Adipose tissue (tissue), 3 donors: ENCODE measurements at regions not wholly inside any gene's neighbourhood (a gene's known extent, or its start where the extent isn't known, plus 50 kb on each side); places are given as distances from the start of the nearest gene placed in this dataset.
A peak's percentile ranks its signal among the peaks of the same experiment; 100 is the strongest.

Source experiments
- H3K27ac ChIP-seq: one replicate; pipeline ENCODE4 v1.5.1; 2013; ENCODE audit warnings: low read depth, low read length
- WGBS, 3 donors: extraction: QIAGEN DNeasy Blood & Tissue Kit; methylation state at CpG; one replicate each; pipeline ENCODE4 v1.1.7; 2013; 5-methylcytosine and 5-hydroxymethylcytosine counted together
- donor health status: healthy with polysubstance abuse.
- donor health status: Bipolar disorder and iron deficiency.
- donor health status: healthy.

DNA sequence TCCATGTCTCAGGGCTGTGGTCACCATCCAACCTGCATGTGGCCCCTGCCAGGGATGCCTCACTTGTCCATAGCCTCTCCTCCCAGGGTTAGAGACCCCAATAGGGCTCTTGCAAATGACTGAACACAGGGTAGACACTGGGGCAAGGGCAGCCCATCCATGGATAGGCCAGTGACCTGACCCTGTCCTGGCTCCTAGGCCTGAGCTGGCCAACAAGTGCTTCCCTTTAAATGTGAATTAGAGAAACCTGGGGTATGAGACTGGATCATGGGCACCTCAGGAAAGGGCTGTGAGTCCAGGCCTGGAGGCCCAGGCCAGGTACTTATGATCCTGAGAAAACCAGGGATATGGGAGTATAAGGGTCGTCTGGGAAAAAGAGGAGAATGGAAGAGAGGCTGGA, 64.5 kb downstream of the COPS8 start:
- no peak overlapping the region for H3K27ac ChIP-seq
- WGBS, 3 donors = 69 to 95% (median 90%) methylated on average over 1 of the region's 1 CpG

DNA sequence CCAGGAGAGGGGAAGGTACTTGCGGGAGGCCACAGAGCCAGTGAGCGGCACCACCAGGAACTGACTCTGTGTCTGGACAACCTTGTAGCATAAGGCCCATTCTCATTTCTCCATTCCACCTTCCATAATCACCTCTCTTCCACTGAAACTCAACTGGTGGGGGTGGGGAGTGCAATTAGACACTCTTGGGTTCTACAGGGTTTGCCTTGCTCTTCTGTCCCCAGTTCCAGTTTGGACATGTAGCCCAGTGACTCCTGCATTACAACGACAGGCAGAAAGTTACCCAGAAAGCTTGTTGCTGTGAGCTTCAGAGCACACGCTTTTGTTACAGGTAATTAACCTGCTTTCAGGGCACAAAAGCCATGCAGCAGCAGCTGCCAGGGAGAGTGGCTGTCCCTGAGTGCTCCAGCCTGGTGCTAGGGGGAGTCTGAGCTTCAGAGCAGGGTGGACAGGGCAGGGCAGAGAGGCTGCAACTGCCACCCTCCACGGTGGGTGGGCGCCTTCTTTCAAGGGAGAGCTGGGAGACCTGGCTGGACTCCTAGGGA, 65.2 kb downstream of the COPS8 start:
- H3K27ac ChIP-seq = no peak overlapping the region
- 83 to 94% (median 93%) methylated on average over 6 of the region's 6 CpGs for WGBS, 3 donors

DNA sequence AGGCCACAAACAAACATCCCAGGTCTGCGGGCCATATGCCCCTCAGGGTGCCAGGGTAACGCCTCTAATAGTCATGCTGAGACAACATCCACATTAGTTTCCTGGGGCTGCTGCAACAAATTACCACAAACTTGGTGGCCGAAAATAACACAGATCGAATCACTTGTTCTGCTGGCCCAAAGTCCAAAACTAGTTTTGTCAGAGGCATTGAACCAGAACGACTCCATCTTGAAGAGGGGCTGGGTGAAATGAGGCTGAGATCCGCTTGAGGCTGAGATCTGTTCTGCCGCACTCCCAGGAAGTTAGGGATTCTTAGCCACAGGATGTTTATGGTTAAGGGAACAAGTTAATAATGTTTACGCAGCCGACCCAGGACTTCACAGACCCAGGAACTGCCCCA, 66.7 kb downstream of the COPS8 start:
- no peak overlapping the region for H3K27ac ChIP-seq
- 67 to 87% (median 86%) methylated on average over 9 of the region's 9 CpGs for WGBS, 3 donors

DNA sequence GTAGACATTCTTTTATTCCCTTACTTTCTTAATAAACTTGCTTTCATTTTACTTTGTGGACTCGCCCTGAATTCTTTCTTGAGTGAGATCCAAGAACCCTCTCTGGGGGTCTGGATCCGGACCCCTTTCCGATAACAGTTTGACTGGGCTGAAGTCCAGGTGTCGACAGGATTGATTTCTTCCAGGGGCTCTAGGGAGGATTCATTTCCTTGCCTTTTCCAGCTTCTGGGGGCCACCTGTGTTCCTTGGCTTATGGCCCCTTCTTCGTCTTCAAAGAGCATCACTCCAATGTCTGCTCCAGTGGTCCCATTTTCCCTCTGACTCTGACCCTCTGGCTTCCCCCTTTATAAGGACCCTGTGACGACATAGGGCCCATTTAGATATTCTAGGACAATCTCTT, 67.5 kb downstream of the COPS8 start:
- WGBS, 3 donors = 70 to 75% (median 71%) methylated on average over 6 of the region's 6 CpGs

DNA sequence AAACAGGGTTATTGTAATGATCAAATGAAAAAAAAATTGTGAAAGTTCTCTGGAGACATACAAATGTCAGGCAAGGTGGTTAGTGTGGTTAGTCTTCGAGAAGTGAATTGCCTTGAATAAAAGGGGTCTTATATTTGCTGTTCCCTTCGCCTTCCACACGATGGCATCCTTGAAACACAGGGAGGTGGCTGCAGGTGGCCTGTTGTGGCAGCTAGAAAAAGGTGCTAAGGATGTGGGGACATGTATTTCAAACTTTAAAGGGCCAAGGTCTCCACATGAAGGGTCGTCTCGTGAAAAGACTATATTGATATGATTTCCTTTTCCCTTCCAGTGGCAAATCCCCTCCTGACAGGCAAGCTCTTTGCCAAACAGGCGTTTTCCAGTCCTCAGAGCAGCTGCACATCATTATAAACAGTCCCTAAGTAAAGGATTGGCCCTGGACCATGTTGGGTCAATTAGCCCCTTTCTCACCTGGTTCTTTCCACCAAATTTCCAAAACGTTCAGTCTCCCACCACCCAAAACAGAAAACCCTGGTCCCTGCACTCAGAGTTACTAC, 68.5 kb downstream of the COPS8 start:
- H3K27ac ChIP-seq = no peak overlapping the region
- 24 to 44% (median 40%) methylated on average over 7 of the region's 7 CpGs for WGBS, 3 donors

More for the DNA sequence above, 67.5 kb downstream of the COPS8 start:
- no peak overlapping the region for H3K27ac ChIP-seq

DNA sequence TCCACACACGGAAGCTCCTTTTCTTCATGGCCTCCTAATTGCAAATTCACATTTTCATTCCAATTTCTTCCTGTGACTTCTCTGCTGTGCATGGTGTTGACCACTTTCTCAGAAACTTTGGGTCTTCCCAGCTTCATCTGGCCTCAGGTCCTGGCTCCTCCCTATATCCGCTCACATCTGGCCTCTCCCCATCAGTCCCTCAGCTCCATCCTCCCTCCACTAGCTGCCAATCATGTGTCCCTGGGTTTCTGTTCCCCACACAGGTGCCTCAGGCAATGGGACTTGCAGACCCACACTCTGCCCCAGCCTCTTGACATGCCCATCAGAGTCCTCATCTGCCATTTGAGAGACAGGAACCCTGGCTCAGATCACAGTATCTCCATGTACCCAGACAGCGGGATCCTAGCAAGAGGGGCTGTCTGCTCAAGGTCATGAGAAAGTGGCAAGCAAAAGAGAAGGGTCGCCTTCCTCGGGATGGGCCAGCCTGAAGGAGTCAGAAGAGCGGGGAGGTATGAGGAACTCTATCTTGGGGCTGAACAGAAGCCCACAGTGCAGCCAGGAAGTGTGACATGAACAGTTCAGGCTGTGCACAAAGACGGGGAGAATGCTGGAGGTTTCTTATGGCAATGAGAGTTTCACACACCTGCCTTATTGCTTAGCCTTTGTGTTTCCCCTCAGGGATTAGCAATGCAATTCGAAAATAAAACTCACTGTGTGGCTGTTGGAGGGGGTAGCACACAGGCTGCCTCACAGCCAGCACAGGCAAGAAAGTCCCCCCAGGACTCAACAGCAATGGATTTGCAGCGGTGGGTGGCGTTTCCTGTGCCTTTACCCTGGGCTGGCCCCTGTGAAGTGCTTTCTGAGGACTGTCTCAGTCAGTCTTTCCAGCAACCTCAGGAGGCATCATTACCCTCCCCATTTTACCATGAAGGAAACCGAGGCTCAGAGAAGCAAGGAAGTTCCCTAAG, 69.5 kb downstream of the COPS8 start:
- H3K27ac ChIP-seq = no peak overlapping the region

DNA sequence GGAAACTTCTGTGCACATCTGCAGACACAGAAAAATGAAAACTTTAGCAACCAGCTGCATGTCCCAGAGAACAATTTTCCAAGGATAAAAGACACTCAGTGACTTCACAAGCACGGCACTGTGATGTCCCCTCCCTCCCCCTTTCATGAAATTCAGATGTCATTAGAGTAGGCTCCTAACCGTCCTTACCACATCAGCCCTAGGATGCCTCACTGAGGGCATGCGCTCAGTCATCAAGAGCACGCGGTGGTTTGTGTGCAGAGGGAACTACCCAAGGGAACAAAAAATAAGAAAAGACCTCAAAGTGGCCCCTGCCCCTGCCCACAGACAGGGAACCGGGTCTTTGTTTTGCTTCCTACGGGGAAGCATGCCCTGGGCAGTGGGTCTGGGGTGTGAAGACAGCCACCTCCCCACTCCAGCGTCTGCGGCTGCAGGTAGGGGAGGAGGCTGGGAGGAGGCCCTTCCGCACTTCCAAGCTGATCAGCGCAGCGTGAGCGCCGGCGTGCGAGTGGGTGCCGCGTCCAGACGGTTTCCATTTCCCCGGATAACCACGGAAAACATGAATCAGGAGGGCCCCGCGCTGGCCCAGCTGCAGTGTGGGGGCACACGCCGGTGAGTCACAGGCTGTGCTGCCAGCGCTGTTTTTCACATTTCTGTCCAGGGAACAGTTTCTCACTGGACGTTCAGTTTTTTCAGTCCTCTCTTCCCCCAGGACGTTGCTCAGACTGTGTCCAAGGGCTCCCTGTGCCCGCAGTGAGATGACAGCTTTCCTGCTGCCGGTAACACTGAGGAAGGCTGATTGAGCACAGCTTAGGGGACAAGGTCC, 70.6 kb downstream of the COPS8 start:
- H3K27ac ChIP-seq = no peak overlapping the region
- 47 to 55% (median 53%) methylated on average over 30 of the region's 30 CpGs for WGBS, 3 donors

More for the DNA sequence above, 69.5 kb downstream of the COPS8 start:
- 66 to 81% (median 77%) methylated on average over 11 of the region's 11 CpGs for WGBS, 3 donors

DNA sequence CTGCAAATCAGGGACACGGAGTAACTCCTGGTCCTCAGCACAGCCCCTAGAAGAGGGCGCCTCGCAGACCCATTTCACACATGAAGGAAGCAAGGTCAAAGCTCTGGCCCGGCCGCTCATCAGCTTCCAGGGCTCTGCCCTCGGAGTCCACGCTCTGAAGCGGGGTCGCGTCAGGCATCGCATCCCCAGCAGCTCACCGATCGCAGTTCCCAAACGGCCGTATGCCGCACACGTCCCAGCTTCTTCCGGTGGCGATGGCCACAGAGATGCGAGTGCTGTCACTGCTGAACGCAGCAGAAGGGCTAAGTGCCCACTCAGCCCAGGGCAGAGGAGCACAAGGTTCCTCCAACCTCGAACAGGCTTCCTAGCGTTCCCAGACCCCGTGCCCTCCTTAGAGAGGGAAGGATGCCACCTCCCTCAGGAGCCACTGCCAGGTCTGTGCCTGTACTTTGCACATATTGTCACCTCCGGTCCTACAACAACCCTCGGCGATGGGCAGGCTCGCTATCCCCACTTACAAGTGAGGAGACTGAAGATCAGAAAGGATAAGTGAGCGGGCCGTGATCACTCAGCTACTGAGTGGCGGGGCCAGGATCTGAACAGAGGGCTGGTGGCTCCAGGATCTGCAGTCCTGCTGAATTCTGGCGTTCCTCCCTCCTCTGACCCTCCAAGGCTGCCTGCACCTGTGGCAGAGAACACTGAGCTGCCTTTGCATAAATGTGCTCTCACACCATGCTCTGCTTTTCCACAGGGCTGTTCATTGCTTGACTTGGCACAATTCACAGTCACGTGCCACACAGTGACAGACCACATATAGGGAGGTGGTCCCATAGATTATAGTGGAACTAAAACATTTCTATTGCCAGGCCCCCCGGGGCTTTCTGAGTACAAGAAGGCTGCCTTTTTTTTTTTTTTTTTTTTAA, 71.4 kb downstream of the COPS8 start:
- WGBS, 3 donors = 82 to 89% (median 85%) methylated on average over 34 of the region's 34 CpGs
- H3K27ac ChIP-seq = no peak overlapping the region

DNA sequence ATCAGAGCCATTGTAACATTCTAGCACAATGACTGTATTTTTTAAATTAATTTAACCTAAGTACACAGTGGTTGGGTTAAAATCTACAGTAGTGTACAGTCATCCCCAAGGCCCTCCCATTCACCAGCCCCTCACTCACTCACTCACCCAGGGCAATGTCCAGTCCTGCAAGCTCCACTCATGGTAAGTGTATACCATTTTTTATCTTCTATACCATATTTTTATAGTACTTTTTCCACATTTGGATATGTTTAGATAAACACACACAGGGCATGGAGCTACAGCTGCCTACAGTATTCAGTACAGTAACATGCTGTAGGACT, 72.1 kb downstream of the COPS8 start:
- no peak overlapping the region for H3K27ac ChIP-seq

DNA sequence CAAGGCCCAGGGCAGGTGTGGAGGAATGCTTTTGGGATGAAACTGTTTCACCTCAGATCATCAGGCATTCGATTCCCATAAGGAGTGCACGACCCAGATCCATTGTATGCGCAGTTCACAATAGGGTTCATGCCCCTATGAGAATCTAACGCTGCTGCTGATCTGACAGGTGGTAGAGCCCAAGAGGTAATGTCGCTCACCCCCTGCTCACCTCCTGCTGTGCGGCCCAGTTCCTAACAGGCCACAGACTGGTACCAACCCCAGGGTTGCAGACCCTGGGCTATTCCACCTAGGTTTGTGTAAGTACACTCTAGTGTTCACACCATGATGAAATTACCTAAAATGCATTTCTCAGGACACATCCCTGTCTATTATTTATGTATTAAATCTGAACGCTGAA, 72.5 kb downstream of the COPS8 start:
- 87 to 96% (median 92%) methylated on average over 7 of the region's 7 CpGs for WGBS, 3 donors
- H3K27ac ChIP-seq = no peak overlapping the region

DNA sequence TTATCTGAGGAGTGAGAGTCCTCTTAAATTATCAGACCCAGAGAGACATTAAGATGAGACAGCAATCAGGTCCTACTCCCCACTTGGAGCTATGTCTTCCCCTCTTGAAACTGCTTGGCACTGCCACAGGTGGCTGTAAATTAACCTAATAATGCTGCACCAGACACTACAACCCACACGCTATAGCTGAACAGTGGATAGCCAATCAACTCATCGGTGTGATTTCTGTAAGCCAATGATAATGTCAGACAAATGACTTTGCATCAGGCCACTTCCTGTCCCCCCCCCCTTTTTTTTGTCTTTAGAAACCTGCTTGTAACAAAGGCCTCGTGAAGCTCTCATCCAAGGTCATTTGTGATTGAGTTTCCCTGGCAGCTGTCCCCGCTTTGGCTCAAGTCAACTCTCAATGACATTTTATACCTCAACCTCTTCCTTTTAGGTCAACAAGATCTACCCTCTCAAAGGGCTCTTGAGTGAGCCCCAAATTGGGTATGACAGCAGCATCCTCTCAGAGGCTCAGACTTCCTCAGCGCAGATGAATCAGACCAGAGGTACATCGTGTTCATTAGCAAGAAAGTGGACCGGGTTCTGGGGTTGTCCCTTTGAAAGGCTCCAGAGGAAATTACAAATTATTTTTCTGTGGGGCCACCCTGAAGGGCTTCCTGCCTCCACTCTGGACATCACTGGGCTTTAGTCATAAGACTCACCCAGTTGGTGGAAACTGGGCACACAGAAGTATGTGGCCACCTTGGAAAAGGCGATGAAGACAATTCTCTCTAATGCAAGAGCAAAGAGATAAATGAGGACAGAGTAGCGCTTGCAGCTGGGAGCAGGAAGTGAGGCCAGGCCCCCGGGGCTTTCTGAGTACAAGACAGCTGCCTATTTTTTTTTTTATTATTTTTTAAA, 73.6 kb downstream of the COPS8 start:
- H3K27ac ChIP-seq = peak overlapping the region; percentile 51
- WGBS, 3 donors = 65 to 76% (median 68%) methylated on average over 10 of the region's 10 CpGs

DNA sequence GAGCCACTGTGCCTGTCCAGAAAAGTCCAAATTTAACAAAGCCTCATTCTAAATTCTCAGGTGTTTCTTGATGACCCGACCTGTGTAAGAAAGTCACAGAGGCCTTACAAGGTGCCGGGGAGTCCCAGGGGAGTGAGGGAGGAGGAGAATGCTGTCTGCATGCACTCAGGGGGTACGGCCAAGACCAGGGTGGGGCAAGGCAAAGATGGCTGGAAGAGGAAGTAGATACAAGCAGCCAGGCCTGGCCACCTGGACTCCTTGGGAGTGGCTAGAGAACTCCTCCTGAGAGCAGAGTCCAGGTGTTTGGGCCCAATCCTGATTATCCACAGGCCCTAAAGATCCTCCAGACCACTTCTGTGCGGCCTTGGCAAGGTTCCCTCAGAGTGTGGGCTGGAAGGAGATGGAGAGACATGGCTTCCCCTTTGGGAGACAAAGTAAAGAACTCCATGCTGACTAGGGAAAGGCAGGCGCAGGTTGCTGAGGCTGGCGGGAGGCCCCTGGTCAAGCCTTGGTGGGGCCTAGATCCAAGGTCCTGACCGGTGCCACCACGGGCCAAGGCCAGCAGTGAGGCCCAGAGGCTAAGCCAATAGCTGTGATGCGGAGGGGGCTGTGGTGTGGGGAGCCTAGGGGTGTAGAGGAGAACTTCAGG, 74.7 kb downstream of the COPS8 start:
- no peak overlapping the region for H3K27ac ChIP-seq
- WGBS, 3 donors = 79 to 90% (median 80%) methylated on average over 9 of the region's 9 CpGs

DNA sequence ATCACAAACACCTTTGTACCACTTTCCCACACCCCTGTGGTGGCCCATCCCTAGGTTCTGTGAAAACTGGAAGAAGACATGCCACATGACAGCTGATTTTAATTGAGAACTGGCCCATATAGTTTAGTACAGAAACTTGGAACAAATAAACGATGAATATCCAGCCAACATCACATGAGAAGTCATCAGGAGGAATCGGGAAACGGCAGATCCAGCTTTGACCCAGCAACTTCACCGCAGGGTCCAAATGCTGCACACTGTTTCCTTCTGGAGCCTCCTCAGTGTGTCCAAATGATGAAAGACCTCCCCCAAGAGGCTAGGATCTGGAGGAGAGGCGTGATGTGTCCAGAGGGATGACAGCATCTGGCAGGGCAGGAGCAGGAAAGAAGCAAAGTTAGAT, 75.5 kb downstream of the COPS8 start:
- H3K27ac ChIP-seq = no peak overlapping the region
- WGBS, 3 donors = 63 to 76% (median 68%) methylated on average over 5 of the region's 5 CpGs

DNA sequence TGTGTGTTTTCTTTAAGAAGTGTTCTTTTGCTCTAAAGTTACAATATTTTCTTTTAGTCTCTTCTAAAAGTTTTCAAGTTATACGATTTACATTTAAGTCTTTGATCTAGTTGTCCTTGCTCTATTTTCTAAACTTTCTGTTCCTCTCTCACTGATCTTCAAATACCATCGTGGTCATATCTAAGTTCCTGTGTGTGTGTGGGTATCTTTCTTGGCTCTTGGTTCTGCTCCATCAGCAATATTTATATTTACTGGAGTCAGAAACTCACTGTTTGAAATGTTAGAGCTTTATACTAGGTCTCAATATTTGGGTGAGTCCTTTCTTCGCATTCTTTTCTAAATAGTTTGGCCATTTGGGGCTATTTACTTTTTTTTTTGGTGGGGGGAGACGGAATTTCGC, 77.3 kb downstream of the COPS8 start:
- 77 to 85% (median 85%) methylated on average over 5 of the region's 5 CpGs for WGBS, 3 donors

DNA sequence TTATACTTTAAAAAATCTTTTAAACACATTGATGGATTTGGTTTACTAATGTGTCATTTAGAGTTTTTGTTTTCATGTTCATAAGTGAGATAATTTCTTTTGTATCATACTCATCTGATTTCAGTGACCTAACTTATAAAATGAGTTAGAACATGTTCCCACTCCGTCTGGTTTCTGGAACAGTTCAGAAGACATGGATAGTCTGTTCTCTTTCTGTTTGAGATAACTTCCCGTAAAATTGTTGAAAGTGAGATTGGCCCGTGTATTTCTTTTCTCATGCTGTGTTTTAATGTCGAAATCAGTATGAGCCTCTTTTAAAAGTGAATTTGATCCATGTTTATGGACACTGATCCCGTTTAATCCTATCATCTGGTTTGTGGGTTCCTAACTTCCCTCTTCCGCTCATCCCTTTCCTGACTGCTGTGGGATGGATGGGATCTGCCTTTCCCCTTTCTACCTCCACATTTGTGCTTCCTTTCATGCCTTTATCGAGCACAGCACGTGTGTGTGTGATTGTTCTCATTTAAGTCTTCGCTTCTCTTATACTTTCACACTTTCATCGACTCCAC, 78.9 kb downstream of the COPS8 start:
- no peak overlapping the region for H3K27ac ChIP-seq
- WGBS, 3 donors = 71 to 84% (median 77%) methylated on average over 10 of the region's 10 CpGs

More for the DNA sequence above, 77.3 kb downstream of the COPS8 start:
- H3K27ac ChIP-seq = no peak overlapping the region
